NCI-H2171 (cell line): ENCODE measurements at regions not wholly inside any gene's neighbourhood (a gene's known extent, or its start where the extent isn't known, plus 50 kb on each side); places are given as distances from the start of the nearest gene placed in this dataset.
"Not testable (repeated sequence)": the region's sequence is repeated elsewhere in the genome, so short reads cannot be mapped to it uniquely, and the experiment has no call there.

Source experiments
- DNase-seq: peaks from one replicate; lab custom pipeline; 2025; lab: John Stamatoyannopoulos, UW

GRCh38 chr9:30299126-30299780 is 2085.2 kb upstream of the ACO1 start:
- no peak for DNase-seq

GRCh38 chr9:30301271-30301963 is 2083.0 kb upstream of the ACO1 start:
- no peak for DNase-seq

- no peak for DNase-seq
Measured at GRCh38 chr9:30310711-30311110, 2073.7 kb upstream of the ACO1 start.

- DNase-seq, result no peak
Measured at GRCh38 chr9:30329431-30329830, 2055.0 kb upstream of the ACO1 start.

- DNase-seq, result no peak
Measured at GRCh38 chr9:30348904-30349303, 2035.5 kb upstream of the ACO1 start.

GRCh38 chr9:30349526-30350513 is 2034.6 kb upstream of the ACO1 start:
- DNase-seq, result no peak

- no peak for DNase-seq
Measured at GRCh38 chr9:30356221-30356620, 2028.2 kb upstream of the ACO1 start.

DNA sequence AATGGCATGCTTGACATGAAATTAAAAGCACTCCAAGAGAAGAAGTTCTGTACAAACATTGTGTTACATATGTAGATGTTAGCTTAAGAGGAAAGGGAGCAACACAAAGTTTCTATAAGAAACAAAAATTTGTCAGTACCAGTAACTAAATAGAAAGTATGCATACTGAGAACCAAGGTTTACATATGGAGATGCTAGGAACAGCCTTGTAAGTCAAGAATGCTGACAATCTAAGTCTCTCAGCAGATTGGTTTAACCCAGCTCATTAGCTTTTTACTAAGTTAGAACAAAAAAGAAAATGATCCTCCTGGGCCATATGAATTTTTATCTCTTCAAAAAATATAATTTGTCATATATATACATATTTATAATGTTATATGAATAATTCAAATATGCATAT is 2022.1 kb upstream of the ACO1 start:
- no peak for DNase-seq

GRCh38 chr9:30366140-30366539 is 2018.3 kb upstream of the ACO1 start:
- DNase-seq, result not testable (repeated sequence)

DNA sequence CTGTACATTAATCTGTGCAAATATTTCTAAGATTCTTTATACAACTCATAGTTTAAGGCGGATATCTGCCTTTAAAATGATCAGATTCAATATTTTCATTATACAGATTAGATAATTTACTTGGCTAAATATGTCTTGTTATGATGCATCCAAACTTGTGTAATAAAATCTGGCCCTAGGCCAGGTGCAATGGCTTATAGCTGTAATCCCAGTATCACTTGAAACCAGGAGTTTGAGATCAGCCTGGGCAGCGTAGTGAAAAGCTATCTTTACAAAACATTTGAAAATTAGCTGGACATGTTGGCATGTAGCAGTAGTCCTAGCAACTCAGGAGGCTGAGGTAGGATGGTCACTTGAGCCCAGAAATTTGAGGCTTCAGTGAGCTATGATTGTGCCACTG is 2002.2 kb upstream of the ACO1 start:
- no peak for DNase-seq

GRCh38 chr9:30410273-30410672 is 1974.2 kb upstream of the ACO1 start:
- no peak for DNase-seq

GRCh38 chr9:30411571-30411970 is 1972.9 kb upstream of the ACO1 start:
- no peak for DNase-seq

DNA sequence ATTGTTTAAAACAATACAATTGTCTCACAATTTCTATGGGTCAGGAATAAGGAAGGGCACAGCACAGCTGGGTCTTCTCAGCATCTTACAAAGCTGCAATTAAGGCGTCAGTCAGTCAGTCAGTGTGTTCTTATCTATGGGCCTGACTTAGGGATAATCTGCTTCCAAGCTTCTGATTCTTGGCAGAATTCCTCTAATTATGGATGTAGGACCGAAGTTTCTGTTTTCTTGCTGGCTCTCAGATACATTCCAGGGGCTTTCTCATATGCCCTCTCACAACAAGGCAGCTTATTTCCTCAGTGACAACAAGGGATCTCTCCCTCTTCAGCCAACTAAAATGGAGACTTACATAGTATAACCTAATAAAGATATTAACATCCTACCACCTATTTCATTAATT is 1925.3 kb upstream of the ACO1 start:
- DNase-seq, result no peak

DNA sequence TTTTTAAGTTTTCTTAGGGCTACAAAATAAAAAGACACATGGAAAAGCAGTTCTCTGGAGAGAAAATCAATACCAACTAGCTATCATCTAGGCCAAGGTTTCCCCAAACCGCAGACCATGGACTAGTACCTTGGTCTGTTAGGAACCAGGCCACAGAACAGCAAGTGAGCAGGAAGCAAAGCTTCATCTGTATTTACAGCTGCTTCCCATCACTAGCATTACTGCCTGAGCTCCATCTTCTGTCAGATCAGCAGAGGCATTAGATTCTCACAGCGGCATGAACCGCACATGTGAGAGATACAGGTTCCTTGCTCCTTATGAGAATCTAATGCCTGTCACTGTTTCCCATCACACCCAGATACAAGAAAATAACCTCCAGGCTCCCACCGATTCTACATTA is 1907.6 kb upstream of the ACO1 start:
- no peak for DNase-seq

DNA sequence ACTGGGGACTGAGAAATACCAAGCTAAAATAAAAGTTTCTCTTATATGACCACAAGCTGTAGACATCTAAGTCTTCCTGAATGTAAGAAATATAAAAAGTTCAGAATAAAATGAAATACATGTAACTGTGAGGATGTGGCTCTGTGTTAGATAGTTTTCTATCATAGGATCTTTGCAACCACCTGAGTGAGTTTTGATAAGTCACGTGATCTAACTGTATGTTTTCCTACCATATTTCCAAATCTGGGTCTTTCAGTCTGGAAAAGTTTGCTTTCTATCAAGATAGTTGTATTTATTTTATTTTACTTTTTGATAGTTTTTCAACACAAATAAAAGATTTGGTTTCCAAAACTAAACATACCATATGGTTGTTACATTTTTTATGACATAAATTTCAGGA is 1905.8 kb upstream of the ACO1 start:
- no peak for DNase-seq

- no peak for DNase-seq
Measured at GRCh38 chr9:30482499-30482898, 1901.9 kb upstream of the ACO1 start.

DNA sequence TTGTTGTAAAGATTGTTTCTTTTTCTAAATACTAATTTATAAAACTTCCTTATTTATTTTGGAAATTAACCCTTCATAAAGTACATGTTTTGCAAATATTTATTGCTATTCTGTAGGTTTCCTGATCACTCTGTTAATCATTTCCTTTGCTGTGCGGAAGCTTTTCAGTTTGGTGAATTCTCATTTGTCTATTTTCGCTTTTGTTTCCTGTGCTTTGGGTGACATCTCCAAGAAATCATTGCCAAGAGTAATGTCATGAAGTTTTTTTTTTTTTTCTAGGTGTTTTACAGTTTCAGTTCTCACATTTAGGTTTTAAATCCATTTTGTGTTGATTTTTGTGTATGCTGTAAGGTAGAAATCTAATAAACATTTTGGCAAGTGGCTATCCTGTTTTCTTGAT is 1899.8 kb upstream of the ACO1 start:
- no peak for DNase-seq

- no peak for DNase-seq
Measured at GRCh38 chr9:30504502-30504905, 1879.9 kb upstream of the ACO1 start.

DNA sequence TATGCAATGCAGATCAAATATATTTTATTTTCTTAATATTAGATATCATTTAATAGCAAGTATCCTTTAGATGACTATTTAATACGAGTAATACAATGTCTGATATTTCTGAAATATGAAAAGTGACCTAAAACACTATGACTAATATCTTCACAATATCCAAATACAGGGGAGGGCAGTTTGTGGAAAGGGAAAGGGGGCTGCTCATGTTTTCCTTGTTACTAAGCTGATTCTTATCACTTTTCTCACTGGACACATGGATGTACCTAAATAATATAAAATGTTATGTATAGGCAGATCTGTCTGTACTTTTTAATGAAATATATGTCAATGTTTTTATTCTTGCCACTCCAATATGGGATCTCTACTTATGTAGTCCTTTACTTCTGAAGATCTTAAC is 1879.1 kb upstream of the ACO1 start:
- no peak for DNase-seq

DNA sequence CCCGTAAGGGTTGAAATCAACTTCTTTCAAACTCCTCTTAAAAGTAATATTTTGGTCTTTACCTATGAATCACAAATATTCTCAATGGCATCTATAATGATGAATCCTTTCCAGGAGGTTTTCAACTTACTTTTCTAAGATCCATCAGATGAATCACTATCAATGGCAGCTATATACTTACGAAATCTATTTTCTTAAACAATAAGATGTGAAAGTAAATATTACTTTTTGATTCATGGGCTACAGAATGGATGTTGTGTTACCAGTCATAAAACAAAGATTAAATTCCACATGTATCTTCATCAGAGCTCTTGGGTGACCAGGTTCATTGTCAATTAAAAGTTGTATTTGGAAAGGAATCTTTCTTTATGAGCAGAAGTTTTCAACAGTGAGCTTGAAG is 1877.7 kb upstream of the ACO1 start:
- DNase-seq, result no peak

DNA sequence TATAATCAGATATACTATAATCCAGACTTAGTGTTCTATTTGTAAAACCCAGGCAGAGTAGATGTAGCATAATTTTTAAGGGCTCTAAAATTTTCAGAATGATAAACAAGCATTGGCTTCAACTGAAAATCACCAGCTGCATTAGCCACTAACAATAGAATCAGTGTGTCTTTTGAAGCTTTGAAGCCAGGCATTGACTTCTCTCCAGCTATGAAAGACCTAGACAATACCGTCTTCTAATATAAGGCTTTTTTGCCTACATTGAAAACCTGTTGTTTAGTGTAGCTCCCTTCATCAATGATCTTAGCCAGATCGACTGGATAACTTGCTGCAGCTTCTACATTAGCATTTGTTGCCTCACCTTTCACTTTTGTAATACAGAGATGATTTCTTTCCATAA is 1877.3 kb upstream of the ACO1 start:
- DNase-seq, result no peak

- no peak for DNase-seq
Measured at GRCh38 chr9:30511666-30512065, 1872.8 kb upstream of the ACO1 start.

- no peak for DNase-seq
Measured at GRCh38 chr9:30519166-30519565, 1865.3 kb upstream of the ACO1 start.
